SK-N-MC (cell line): ENCODE measurements at regions not wholly inside any gene's neighbourhood (a gene's known extent, or its start where the extent isn't known, plus 50 kb on each side); places are given as distances from the start of the nearest gene placed in this dataset.

Experiments used
- EZH2 ChIP-seq: fragments of 200-600 bp; sonication (generic); IDR thresholded peaks from one replicate; pipeline ENCODE4 v1.6.1; 2017; ENCODE audit warnings: antibody characterized with exemption
- FOXP2 ChIP-seq: optimal IDR thresholded peaks from 2 replicates; pipeline ENCODE3; 2011; ENCODE audit warnings: mild to moderate bottlenecking, moderate library complexity; ENCODE audit not compliant: insufficient read depth; ENCODE audit errors: extremely low read length, control extremely low read depth
- POLR2AphosphoS5 ChIP-seq: IDR thresholded peaks from 2 replicates; pipeline ENCODE4 v1.6.1; 2012; ENCODE audit warnings: mild to moderate bottlenecking, low read depth, low read length, borderline replicate concordance

DNA sequence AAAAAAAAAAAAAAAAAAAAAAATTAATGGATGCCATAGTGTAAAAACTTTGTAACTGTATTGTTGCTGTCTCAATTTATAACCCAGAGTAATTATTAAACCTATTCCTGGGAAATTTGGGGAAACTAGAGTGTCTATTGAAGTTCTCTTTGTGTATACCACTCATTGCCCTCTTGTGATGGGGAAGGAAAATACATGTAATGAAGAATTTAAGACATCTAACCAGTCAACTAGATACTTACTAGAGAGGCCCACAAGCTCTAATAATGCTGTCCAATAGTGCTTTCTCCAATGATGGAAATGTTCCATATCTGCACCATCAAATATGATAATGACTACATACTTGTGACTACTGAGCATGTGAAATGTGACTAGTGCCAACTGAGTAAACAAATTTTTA, 168.5 kb upstream of the SLC39A10 start:
- no peak for TF ChIP-seq EZH2
- no peak for TF ChIP-seq POLR2AphosphoS5
- TF ChIP-seq FOXP2: no peak
